ENCODE measurements at regions not wholly inside any gene's neighbourhood (a gene's known extent, or its start where the extent isn't known, plus 50 kb on each side); places are given as distances from the start of the nearest gene placed in this dataset.

DNA sequence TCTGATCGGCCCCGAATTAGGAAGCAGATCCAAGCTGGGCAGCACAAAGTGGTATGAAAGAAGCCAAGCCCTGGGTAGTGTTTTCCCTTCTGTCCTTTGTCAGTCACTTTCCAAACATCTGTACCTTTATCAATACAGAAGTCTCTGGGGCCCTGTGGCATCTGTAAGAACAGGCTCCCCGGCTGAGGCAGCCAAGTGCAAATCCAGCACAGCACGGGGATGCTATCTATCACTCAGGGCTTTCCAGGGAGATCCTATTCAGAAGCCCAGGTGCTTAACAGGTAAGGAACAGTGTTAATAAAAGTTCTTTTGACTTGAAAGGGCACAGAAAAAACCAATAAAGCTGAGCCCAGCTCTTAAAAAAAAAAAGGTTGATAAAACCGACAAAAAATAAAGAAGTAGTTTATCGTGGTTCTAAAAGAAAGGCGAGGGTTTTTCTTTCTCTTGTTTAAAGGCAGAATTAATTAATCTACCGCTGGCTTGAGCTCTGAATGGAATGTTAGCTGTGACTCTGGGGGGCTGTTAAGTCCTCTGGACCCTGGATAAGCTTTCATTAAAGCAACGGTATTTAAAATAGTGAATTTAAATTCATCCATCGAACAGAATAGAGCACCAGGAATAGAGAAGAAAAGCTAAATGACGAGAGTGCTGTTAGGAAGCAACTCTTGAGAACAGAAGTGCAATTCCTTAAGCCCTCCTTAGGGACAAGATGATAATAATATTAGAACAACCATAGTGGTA, 119.1 kb upstream of the GATB start:
- in situ Hi-C loops (cut with MboI) = no loop called here
- H3K27me3 ChIP-seq (replicated peaks; ENCODE audit: insufficient read depth) = no peaks in the 10 kb centered on the region; the same call in 1 of the 2 replicates
- no peak overlapping the region for H3K4me3 ChIP-seq
- H3K9me3 ChIP-seq (ENCODE audit: low read depth) = no peaks in the 10 kb centered on the region
- no peak overlapping the region for H3K9ac ChIP-seq
- H3K27ac ChIP-seq = no peak overlapping the region
- no peaks in the 10 kb centered on the region for H3K79me2 ChIP-seq (ENCODE audit: insufficient read depth)
- H4K20me1 ChIP-seq (ENCODE audit: insufficient read depth) = no peaks in the 10 kb centered on the region
- 76 to 78% methylated on average over 11 of the region's 11 CpGs for WGBS, 2 experiments (ENCODE audit: low coverage in 1 of 2, low lambda C conversion rate in 2 of 2, missing lambda C conversion rate in 2 of 2)
- no peaks in the 10 kb centered on the region for H3K4me1 ChIP-seq (ENCODE audit: insufficient read depth)
- no peak for DNase-seq
- H2AFZ ChIP-seq = no peak overlapping the region
- no peaks in the 10 kb centered on the region for H3K36me3 ChIP-seq (ENCODE audit: low read depth)
- TF ChIP-seq EZH2 (IDR thresholded peaks at IDR 0.05; ENCODE audit: insufficient read depth, poor library complexity, severe bottlenecking) (no peak), EZH2phosphoT487 (IDR thresholded peaks at IDR 0.05; ENCODE audit: insufficient read depth, low read depth) (no peak)
- H3K9me2 ChIP-seq (ENCODE audit: insufficient read depth) = no peaks in the 10 kb centered on the region
- no peaks in the 10 kb centered on the region for H3F3A ChIP-seq (ENCODE audit: insufficient read depth)
- no peak overlapping the region for H3K4me2 ChIP-seq (ENCODE audit: unreplicated experiment)

DNA sequence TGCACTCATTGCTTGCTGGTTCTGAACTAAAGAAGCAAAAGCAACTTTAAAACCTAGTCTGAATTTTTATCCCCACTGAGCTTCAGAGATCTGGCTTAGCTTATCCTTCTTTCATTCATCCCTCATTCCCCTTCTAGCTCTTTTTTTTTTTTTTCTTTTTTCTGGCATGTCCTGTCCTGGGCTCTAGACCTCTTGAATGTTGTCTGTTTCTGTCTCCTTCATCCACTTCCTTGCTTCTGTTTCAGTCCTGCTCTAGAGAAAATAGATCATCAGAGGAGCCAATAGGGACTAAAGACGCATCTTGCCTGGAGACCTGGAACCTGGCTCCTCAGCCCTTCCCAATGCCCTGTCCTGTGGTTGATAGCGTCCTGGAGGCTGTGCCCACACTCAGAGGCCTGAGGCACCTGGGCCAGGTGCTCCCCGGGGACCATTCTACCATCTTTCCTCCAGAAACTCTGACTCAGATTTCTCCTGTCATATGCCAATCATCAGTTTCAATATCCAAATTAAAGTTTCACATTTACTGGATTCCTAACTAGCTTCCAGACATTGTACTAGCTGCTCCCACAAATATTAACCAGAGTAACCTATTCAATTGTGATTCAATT, 115.7 kb upstream of the GATB start:
- no peak overlapping the region for H3K9ac ChIP-seq
- no peaks in the 10 kb centered on the region for H3K4me1 ChIP-seq (ENCODE audit: insufficient read depth)
- no peak overlapping the region for H3K27ac ChIP-seq
- no peak overlapping the region for H3K4me3 ChIP-seq
- no peaks in the 10 kb centered on the region for H3K9me3 ChIP-seq (ENCODE audit: low read depth)
- H4K20me1 ChIP-seq (ENCODE audit: insufficient read depth) = no peaks in the 10 kb centered on the region
- H2AFZ ChIP-seq = no peak overlapping the region
- no peaks in the 10 kb centered on the region for H3K79me2 ChIP-seq (ENCODE audit: insufficient read depth)
- no peak overlapping the region for H3K4me2 ChIP-seq (ENCODE audit: unreplicated experiment)
- H3K9me2 ChIP-seq (ENCODE audit: insufficient read depth) = no peaks in the 10 kb centered on the region
- H3K27me3 ChIP-seq (replicated peaks; ENCODE audit: insufficient read depth) = no peaks in the 10 kb centered on the region; the same call in 1 of the 2 replicates
- in situ Hi-C loops (cut with MboI) = no loop called here
- TF ChIP-seq EZH2phosphoT487 (IDR thresholded peaks at IDR 0.05; ENCODE audit: insufficient read depth, low read depth) (no peak), EZH2 (IDR thresholded peaks at IDR 0.05; ENCODE audit: insufficient read depth, poor library complexity, severe bottlenecking) (no peak)
- no peak for DNase-seq
- no peaks in the 10 kb centered on the region for H3F3A ChIP-seq (ENCODE audit: insufficient read depth)
- WGBS, 2 experiments (ENCODE audit: low coverage in 1 of 2, low lambda C conversion rate in 2 of 2, missing lambda C conversion rate in 2 of 2) = 61 to 65% methylated on average over 3 of the region's 3 CpGs
- H3K36me3 ChIP-seq (ENCODE audit: low read depth) = no peaks in the 10 kb centered on the region

DNA sequence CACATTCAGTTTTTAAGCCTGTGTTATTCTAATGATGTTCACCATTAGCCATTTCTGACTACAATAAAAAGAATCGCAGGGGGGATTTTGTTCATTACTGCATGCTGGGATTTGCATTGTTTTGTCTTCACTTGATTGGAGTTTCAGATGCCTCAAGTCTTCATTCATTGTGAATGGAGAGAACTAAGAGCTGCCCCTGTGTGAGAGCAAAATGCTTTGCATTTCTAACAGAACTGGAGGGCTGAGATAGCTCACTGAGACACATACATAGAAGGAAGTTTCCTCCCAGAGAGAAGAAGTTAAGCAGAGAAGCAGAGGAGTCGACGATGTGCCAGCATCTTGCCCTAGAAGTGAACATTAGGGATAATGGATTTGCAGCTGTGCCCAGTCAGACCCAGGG, 113.5 kb upstream of the GATB start:
- Histone ChIP-seq H3F3A (ENCODE audit: insufficient read depth) (no peaks in the 10 kb centered on the region), H3K9ac (no peak overlapping the region), H3K4me1 (ENCODE audit: insufficient read depth) (no peaks in the 10 kb centered on the region), H2AFZ (no peak overlapping the region), H3K27me3 (replicated peaks; ENCODE audit: insufficient read depth) (no peaks in the 10 kb centered on the region), H3K4me3 (no peak overlapping the region), H3K9me2 (ENCODE audit: insufficient read depth) (no peaks in the 10 kb centered on the region), H3K4me2 (ENCODE audit: unreplicated experiment) (no peak overlapping the region), H3K27ac (no peak overlapping the region), H4K20me1 (ENCODE audit: insufficient read depth) (no peaks in the 10 kb centered on the region), H3K36me3 (ENCODE audit: low read depth) (no peaks in the 10 kb centered on the region), H3K79me2 (ENCODE audit: insufficient read depth) (no peaks in the 10 kb centered on the region), H3K9me3 (ENCODE audit: low read depth) (no peaks in the 10 kb centered on the region)
- no peak for DNase-seq
- TF ChIP-seq EZH2phosphoT487 (IDR thresholded peaks at IDR 0.05; ENCODE audit: insufficient read depth, low read depth) (no peak), EZH2 (IDR thresholded peaks at IDR 0.05; ENCODE audit: insufficient read depth, poor library complexity, severe bottlenecking) (no peak)
- WGBS, 2 experiments (ENCODE audit: low coverage in 1 of 2, low lambda C conversion rate in 2 of 2, missing lambda C conversion rate in 2 of 2) = 38 to 40% methylated on average over 3 of the region's 3 CpGs
- in situ Hi-C loops (cut with MboI) = no loop called here

DNA sequence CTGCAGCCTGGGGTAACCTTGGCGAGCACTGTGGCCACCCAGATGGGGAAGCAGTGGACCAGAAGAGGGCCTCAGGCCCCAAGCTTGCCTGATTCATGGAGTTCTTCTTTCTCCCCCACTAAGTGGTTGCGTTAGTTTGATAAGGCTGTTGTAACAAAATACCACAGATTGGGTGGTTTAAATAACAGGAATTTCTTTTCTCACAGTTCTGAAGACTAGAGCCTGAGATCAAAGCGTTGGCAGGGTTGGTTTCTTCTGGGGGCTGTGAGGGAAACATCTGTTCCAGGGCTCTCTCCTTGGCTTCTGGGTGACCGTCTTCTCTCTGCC, 105.7 kb upstream of the GATB start:
- Histone ChIP-seq H3K9ac (no peak overlapping the region), H3K4me2 (ENCODE audit: unreplicated experiment) (no peak overlapping the region), H3K27me3 (replicated peaks; ENCODE audit: insufficient read depth) (peaks cover 6% of the 10 kb centered on the region; the same call in 1 of the 2 replicates), H3K79me2 (ENCODE audit: insufficient read depth) (no peaks in the 10 kb centered on the region), H3K4me1 (ENCODE audit: insufficient read depth) (no peaks in the 10 kb centered on the region), H4K20me1 (ENCODE audit: insufficient read depth) (no peaks in the 10 kb centered on the region), H2AFZ (no peak overlapping the region), H3K9me3 (ENCODE audit: low read depth) (no peaks in the 10 kb centered on the region), H3K9me2 (ENCODE audit: insufficient read depth) (no peaks in the 10 kb centered on the region), H3K27ac (no peak overlapping the region), H3K36me3 (ENCODE audit: low read depth) (no peaks in the 10 kb centered on the region), H3K4me3 (no peak overlapping the region), H3F3A (ENCODE audit: insufficient read depth) (no peaks in the 10 kb centered on the region)
- WGBS, 2 experiments (ENCODE audit: low coverage in 1 of 2, low lambda C conversion rate in 2 of 2, missing lambda C conversion rate in 2 of 2) = 77 to 91% methylated on average over 4 of the region's 4 CpGs
- in situ Hi-C loops (cut with MboI) = no loop called here
- no peak for TF ChIP-seq EZH2 (IDR thresholded peaks at IDR 0.05; ENCODE audit: insufficient read depth, poor library complexity, severe bottlenecking)
- TF ChIP-seq EZH2phosphoT487 (IDR thresholded peaks at IDR 0.05; ENCODE audit: insufficient read depth, low read depth) = no peak
- DNase-seq = no peak

Measured in GM23248 (cell line).